ENCODE measurements at regions not wholly inside any gene's neighbourhood (a gene's known extent, or its start where the extent isn't known, plus 50 kb on each side); places are given as distances from the start of the nearest gene placed in this dataset.

- no peak for TF ChIP-seq CTCF (IDR thresholded peaks at IDR 0.05)
- Mint-ChIP-seq H3K4me3 (no peak overlapping the region), H3K9me3 (no peaks in the 10 kb centered on the region), H3K4me1 (ENCODE audit: low read depth) (no peaks in the 10 kb centered on the region), H3K36me3 (ENCODE audit: low read depth) (no peaks in the 10 kb centered on the region), H3K27me3 (no peaks in the 10 kb centered on the region), H3K27ac (no peak overlapping the region)
- H3K4me3 ChIP-seq (ENCODE audit: low read length), result no peak overlapping the region
- peaks cover 0 to 2% of the 10 kb centered on the region in 2 experiments for H3K9me3 ChIP-seq (ENCODE audit: control insufficient read depth in 1 of 2, insufficient read depth in 1 of 2, low read length in 2 of 2)
- no peak overlapping the region for H3K27ac ChIP-seq (ENCODE audit: low read depth in 1 of 2, low read length in 2 of 2)
- no peak for ATAC-seq (ENCODE audit: poor library complexity)
- no peak for DNase-seq
- CTCF ChIA-PET, result no interaction called here
- POLR2A ChIA-PET, result no interaction called here
- H3K4me1 ChIP-seq (ENCODE audit: insufficient read depth, low read length), result no peaks in the 10 kb centered on the region
- no peaks in the 10 kb centered on the region for H3K27me3 ChIP-seq (ENCODE audit: control insufficient read depth in 1 of 2, insufficient read depth in 2 of 2, low read length in 2 of 2)
- intact Hi-C loops (cut with DNase I, micrococcal nuclease), result no loop called here
- no peaks in the 10 kb centered on the region for H3K36me3 ChIP-seq (ENCODE audit: insufficient read depth, low read length)
Observed at GRCh38 chrX:4708970-4709760, 995.7 kb upstream of the PRKX start.

- no peaks in the 10 kb centered on the region for H3K4me1 ChIP-seq (ENCODE audit: insufficient read depth, low read length)
- no peaks in the 10 kb centered on the region for H3K36me3 ChIP-seq (ENCODE audit: insufficient read depth, low read length)
- CTCF ChIA-PET, result no interaction called here
- H3K9me3 Mint-ChIP-seq, result no peaks in the 10 kb centered on the region
- H3K27me3 ChIP-seq (ENCODE audit: control insufficient read depth in 1 of 2, insufficient read depth in 2 of 2, low read length in 2 of 2), result no peaks in the 10 kb centered on the region
- intact Hi-C loops (cut with DNase I, micrococcal nuclease), result no loop called here
- no peaks in the 10 kb centered on the region for H3K27me3 Mint-ChIP-seq
- H3K27ac Mint-ChIP-seq, result no peak overlapping the region
- H3K27ac ChIP-seq (ENCODE audit: low read depth in 1 of 2, low read length in 2 of 2), result no peak overlapping the region
- no peak for TF ChIP-seq CTCF (IDR thresholded peaks at IDR 0.05)
- H3K36me3 Mint-ChIP-seq (ENCODE audit: low read depth), result no peaks in the 10 kb centered on the region
- H3K9me3 ChIP-seq (ENCODE audit: control insufficient read depth in 1 of 2, insufficient read depth in 1 of 2, low read length in 2 of 2), result no peaks in the 10 kb centered on the region
- no peak for DNase-seq
- no peak overlapping the region for H3K4me3 ChIP-seq (ENCODE audit: low read length)
- no peak for ATAC-seq (ENCODE audit: poor library complexity)
- no peaks in the 10 kb centered on the region for H3K4me1 Mint-ChIP-seq (ENCODE audit: low read depth)
- no peak overlapping the region for H3K4me3 Mint-ChIP-seq
- POLR2A ChIA-PET, result no interaction called here
Observed at GRCh38 chrX:4706961-4707360, 993.5 kb upstream of the PRKX start.

DNA sequence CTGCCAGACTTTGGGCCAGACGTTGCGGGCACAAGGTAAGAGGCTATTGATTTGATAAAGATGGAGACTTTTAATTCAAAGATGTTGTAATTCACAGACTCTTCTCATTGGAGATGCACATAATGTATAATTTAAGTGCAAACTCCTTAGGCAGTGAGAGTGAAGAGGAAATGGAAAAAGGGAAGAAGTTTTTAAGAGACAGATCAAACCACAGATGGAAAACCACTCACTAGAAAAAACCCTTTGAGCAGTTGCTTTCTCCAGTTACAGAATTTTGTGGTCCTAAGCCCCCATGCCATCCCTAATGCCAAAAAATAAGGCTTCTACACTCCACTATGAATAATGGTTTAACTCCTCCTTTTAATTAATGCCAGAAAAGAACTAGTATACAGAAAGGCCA, 977.1 kb upstream of the PRKX start:
- Mint-ChIP-seq H3K36me3 (ENCODE audit: low read depth) (no peaks in the 10 kb centered on the region), H3K27ac (no peak overlapping the region), H3K4me3 (no peak overlapping the region), H3K27me3 (no peaks in the 10 kb centered on the region), H3K9me3 (no peaks in the 10 kb centered on the region), H3K4me1 (ENCODE audit: low read depth) (no peaks in the 10 kb centered on the region)
- Histone ChIP-seq H3K9me3 (ENCODE audit: control insufficient read depth in 1 of 2, insufficient read depth in 1 of 2, low read length in 2 of 2) (no peaks in the 10 kb centered on the region), H3K4me1 (ENCODE audit: insufficient read depth, low read length) (no peaks in the 10 kb centered on the region), H3K36me3 (ENCODE audit: insufficient read depth, low read length) (no peaks in the 10 kb centered on the region), H3K27ac (ENCODE audit: low read depth in 1 of 2, low read length in 2 of 2) (no peak overlapping the region), H3K27me3 (ENCODE audit: control insufficient read depth in 1 of 2, insufficient read depth in 2 of 2, low read length in 2 of 2) (no peaks in the 10 kb centered on the region), H3K4me3 (ENCODE audit: low read length) (no peak overlapping the region)
- TF ChIP-seq CTCF (IDR thresholded peaks at IDR 0.05), result no peak
- ATAC-seq (ENCODE audit: poor library complexity) (no peak), DNase-seq (no peak)
- intact Hi-C loops (cut with DNase I, micrococcal nuclease), result no loop called here
- ChIA-PET POLR2A (no interaction called here), CTCF (no interaction called here)

Measured in CD4-positive, alpha-beta T cell (primary cell).